SKM-1 treated with dmso at 0.1 percent for 144 hours (cell line): ENCODE measurements at regions not wholly inside any gene's neighbourhood (a gene's known extent, or its start where the extent isn't known, plus 50 kb on each side); places are given as distances from the start of the nearest gene placed in this dataset.
A peak's percentile ranks its signal among the peaks of the same experiment; 100 is the strongest.
"Not testable (repeated sequence)": the region's sequence is repeated elsewhere in the genome, so short reads cannot be mapped to it uniquely, and the experiment has no call there.

Experiments
- DNase-seq: peaks from one replicate; lab custom pipeline; 2025; ENCODE audit not compliant: unreplicated experiment; lab: John Stamatoyannopoulos, UW

GRCh38 chr3:90180543-90180942 is 1073.1 kb downstream of the EPHA3 start:
- no peak for DNase-seq

DNA sequence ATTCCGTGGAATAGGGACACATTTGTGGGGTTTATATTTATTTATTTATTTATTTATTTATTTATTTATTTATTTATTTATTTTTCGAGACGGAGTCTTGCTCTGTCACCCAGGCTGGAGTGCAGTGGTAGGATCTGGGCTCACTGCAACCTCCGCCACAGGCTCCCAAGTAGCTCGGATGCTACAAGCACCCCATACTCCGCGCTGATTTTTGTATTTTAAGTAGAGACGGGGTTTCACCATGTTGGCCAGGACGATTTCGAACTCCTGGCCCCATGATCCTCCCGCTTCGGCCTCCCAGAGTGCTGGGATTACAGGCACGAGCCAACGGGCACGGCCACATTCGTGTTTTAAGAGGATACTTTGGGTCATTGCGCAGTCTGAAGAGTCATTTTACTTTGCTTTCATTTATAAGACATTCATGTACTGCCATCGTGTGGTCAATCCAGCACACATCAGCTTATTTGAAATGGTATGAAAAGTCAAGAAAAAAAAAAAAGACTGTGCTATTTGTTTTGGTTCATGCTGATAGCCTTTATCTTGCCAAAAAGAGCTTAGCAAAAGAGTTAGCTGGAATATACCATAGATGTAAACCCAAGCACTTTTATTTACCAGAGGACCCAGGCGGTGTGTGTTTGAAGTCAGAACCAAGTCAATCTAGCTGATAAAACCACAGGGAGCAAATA is 1075.0 kb downstream of the EPHA3 start:
- peak; percentile 30 for DNase-seq

DNA sequence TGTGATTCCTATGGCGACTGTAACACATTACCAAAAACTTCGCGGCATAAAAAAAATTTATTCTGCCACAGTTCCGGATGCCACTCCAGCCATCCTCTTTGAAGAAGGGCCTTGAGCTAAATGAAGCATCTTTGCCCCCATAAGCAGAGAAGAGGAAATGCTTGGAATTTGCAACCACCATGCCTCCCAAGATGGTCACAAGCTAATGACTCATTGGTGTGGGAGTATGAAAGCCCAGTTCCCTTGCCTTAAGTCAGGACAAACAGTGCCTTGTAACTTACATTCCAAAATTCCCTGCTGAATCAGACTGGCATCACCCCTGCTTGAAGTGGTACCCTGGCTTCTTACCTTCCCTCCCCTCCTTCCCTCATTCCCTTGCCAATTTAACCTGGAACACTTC is 1077.4 kb downstream of the EPHA3 start:
- no peak for DNase-seq

GRCh38 chr3:90197383-90197782 is 1090.0 kb downstream of the EPHA3 start:
- DNase-seq, result not testable (repeated sequence)

DNA sequence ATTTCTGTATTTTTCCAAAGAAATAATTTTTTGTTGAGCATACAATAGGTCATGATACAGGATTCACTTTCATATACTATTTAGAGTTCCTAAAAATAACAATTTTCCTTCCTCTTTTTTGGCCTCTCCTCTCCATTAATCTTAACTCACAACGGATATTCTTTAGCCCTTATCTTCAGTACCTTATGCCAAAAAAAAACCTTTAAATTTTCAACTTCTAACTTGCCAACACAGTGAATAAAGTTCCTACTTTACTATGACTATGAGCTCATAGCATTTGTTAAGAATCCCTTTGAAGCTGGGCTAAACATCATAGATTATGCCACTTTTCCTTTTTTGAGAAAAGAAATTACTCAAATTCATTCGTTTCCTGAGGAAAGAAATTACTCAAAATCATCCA is 1095.5 kb downstream of the EPHA3 start:
- not testable (repeated sequence) for DNase-seq

- not testable (repeated sequence) for DNase-seq
Measured at GRCh38 chr3:90206482-90206881, 1099.1 kb downstream of the EPHA3 start.

DNA sequence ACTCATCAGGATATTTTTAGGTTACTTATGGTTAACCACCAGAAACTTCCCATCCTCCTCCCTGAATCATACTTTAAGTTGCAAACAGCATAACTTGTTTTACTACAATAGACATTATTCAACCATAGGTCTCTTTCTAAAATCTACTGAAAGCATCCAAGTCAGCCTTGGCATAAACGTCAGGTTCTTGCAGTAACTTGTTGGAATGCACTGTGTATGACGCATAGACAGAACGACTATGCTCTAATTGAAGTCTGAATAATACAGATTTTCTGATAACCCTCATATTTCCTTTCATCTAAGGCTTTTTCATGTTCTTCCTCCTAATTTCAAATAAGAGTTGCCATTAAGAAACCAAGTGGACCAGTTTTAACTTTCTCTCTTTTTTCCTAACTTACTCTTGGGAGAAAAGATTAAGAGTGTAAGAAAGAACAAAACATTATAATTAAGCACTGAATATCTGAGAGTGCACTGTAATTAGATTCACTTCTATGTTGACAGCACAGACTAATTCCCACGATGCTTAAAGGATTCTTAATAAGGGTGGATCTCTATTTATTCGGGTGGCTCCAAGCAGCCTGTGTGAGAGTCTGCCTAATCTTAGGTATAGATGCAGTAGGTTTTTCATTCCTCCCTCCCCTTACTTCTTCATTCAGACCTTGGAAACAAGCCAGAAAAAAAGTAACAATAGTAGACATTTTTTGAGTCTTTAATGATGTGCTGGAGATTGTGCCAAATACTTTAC is 1100.1 kb downstream of the EPHA3 start:
- DNase-seq, result not testable (repeated sequence)

- no peak for DNase-seq
Measured at GRCh38 chr3:90221900-90222299, 1114.5 kb downstream of the EPHA3 start.

DNA sequence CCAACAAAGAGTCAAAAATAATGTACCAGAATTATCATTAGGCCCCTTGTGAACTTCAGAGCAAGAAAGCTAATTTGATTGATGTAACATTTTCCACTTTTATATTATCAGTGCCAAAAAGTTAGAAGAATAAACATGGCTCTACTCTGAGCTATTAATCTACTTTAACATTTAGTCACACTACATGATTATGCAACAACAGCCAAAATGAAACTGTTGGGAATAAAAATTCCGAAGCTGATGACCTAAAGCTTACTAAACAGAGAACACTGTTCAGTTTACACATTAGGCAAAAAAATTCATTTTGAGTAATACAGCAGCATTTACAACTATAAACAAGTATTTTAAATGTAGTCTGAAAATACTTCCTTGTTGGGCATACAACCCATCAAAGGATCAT is 1134.1 kb downstream of the EPHA3 start:
- no peak for DNase-seq

DNA sequence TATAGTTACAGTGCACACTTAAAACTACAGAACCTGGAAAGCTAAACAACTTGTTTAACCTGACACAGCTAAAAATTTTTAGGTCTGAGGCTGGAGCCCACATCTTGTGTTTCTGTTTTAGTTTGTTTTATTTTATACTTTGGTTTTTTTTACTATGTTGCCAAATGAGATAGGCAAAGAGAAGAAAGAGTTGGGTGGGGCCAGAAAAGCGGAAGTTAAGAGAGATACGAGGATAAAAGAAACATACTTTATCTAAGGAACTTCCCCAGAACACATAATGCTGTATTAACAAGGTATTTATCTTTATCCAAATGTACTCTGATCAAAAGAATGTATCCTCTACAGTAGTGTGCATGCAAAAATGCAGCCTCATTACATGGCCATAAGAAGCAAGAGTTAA is 1145.7 kb downstream of the EPHA3 start:
- no peak for DNase-seq

GRCh38 chr3:90261481-90262433 is 1154.3 kb downstream of the EPHA3 start:
- no peak for DNase-seq
